ENCODE measurements at regions not wholly inside any gene's neighbourhood (a gene's known extent, or its start where the extent isn't known, plus 50 kb on each side); places are given as distances from the start of the nearest gene placed in this dataset.
"Not testable (repeated sequence)": the region's sequence is repeated elsewhere in the genome, so short reads cannot be mapped to it uniquely, and the experiment has no call there.

DNA sequence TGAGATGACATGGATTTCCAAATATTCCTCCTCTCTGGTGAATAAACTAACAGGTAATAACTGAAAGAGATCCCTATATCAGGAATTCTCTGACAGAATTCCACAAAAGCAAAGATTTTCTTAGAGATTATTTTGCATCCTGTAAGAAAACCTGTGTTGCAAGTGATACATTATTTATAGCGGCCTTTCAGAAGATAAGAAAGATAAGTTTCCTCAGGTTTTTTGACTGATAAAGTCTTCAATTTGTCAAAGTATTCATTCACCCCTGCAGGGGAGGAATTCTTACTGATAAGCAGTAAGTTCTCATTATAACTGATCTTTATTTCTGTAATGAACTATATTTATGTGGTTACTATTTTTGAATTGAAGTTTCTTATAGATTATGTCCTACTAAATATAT lies 554.0 kb downstream of the ARL4A start:
- FAIRE-seq, result no peak

DNA sequence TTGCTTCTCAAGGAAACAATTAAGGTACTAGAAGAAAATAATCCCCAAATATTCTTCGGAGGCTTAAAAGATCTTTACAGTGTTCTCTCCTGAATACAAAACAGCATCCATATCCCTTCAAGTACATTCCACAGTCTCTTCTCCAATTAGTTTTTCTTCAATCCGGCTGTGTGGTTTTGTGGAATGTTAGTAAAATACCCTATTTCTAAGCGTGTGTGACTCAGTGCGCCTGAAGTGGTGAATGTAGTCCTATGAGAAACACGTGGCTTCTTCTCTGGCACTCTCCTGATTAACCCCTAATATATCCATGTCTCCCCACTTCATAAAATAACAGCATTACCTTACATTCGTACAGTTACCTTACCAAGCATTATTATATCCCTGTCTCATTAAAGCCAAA lies 570.2 kb downstream of the ARL4A start:
- no peak for FAIRE-seq

DNA sequence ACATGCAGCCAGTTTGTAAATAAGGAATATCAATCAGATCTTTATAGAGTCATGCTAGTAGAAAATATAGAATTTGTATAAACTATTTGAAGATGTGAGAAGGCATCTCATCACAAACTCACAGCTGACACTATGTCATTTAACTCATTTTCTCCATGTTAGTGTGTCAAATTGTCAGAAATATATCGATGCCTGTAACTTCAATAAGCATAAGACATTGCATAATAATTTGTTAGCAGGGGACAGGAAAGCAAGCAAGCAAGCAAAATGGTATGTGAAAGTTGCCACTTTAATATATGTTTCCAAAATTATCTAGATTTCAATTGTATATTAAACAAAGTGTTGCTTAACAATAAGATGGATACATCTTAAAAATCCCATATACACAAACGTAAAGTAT lies 571.0 kb downstream of the ARL4A start:
- no peak for FAIRE-seq

DNA sequence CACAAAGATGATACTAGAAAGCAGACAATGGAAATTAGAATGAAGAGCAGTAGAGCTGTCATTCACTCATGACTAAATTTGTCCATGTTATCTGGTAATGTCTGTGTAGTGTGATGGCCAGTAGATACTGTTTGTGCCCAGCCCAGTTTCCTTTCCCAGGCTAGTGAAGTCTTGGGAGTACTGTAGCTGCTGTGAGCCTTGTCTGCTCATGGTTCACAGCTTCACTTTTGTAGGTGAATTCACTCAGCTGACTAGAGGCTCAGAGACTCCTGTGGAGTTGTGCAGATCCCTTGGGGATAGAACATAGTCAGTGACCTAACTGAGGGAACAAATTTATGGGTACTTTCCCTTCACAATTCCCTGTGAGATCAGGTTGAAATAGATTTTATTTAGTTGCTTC lies 572.5 kb downstream of the ARL4A start:
- FAIRE-seq, result no peak

DNA sequence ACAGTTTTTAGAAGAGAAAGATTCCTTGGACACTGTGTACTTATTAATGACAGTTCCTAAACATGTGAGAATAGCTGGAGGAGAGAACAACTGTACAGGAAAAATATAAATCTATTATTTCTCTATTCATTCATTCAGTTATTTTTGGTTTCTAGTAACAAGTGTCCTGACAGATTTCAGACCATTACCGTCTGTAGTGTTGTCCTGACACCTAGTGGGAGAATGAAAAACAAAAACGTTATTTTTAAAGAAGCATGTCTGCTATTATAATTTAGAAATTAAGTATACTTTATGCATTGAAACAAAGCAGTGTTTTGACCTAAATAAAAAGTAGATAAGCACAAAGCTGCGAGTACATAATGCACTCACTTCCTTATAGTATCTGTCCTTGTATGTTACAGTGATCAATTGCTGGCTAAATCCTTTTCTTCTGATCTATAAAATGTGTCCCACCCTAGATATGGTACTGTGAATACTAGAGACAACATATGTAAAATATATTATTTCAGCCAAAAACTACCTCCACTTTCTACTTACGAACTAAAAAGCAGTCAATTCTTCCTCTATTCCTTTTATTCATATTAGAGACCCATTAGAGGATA lies 575.6 kb downstream of the ARL4A start:
- FAIRE-seq, result peak; percentile 98

DNA sequence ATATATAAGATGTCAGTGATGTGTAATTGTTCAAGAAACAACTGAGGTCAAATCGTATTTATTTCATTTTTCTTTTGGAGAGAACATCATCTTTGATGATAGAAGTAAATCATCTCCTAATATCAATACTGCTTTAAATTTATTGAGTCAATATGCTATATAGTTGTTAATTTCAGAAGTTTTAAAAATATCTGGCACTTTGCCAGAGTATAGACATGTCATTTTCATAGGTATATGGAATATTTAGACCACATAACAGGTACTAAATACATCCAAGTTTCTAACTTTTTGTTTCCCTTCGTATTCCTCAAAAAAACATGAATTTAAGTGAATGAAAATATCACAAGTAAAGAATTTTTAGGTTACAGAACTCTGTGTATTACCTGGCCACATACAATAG lies 577.8 kb downstream of the ARL4A start:
- no peak for FAIRE-seq

DNA sequence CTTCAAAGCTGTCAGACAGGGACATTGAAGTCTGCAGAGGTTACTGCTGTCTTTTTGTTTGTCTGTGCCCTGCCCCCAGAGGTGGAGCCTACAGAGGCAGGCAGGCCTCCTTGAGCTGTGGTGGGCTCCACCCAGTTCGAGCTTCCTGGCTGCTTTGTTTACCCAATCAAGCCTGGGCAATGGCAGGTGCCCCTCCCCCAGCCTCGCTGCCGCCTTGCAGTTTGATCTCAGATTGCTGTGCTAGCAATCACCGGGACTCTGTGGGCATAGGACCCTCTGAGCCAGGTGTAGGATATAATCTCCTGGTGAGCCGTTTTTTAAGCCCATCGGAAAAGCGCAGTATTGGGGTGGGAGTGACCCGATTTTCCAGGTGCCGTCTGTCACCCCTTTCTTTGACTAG lies 586.8 kb downstream of the ARL4A start:
- not testable (repeated sequence) for FAIRE-seq

DNA sequence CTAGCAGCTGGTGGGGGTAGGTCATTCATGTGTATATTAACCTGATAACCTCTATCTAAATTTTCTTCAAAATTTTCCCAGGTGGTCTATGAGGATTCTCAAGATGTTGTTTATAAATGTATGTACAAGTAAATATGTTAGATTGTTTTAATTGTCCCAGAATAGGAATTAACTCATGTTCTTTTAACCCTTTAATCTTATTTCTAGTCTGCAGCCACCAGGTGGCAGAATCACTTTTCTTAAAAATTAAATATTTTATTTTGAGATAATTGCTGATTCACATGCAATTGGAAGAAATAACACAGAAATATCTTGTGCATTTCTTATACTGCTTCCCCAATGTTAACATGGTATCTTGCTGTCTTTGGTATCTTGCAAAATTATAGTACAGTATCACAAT lies 589.5 kb downstream of the ARL4A start:
- FAIRE-seq, result peak; percentile 92

DNA sequence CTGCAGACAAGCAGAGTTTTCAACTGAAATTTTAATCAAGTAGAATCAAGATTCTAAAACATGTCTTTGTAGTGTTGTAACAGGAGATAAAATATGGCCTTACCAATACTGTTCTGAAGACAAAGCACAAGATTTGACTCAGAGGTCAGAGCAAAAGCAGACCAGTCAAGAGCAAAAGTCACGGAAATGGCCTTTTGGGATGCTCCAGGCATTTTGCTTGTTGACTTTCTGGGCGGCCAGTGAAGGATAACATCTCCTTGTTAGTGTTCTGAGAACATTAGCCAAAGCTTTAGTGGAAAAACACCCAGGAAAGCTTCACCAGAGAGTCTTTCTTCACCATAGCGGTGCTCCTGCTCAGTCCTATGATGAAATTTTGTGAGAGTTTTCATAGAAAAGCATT lies 590.6 kb downstream of the ARL4A start:
- no peak for FAIRE-seq

DNA sequence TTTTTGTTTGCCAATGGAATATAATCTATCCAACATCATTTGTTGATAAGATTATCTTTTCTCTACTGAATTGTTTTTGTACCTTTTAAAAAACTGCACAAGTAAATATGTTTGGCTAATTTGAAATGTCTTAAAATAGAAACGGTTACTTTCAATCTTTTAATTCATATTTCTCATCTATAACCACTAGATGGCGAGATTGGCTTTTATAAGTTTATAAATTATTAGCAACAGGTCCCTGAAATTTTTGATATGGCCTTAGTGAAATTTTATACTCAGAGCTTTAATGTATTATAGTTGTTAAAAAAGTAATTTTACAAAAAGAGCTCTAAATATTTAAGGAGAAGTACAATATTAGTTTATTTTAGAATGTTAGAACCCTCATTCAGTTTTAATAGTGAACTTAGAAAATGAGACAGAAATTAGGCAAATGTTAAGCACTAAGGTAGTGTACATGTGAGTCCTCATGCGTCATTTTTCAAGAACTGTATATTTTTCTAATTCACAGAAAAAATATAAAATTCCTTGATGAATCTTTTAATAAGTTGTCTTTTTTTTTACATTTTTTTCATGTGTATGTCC lies 592.5 kb downstream of the ARL4A start:
- FAIRE-seq, result peak; percentile 99

DNA sequence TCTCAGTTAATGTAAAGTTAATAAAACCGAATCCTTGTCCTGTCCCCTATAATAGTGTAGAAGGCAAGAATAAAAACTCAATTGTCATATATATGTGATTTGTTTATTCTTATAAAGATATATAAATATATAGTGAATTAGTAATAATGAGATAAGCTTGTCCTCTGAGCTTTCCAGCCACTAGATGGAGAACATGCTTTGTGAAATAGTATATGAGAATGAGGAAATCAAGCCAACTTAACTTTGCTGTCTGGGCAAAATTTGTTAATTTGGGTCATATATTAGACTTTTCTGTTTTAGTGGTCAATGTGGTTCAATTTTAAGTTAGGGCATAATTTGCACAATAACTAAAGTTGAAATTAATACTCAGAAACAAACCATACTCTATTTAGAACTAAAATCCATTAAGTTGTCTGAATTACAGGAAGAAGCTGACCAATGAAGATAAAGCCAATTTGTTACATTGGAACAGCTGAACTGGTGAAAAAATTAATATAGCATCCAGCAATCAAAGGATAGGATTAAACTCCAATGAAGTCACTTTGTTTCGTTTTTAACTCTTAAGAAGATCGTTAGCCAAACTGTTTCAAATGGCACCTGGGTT lies 595.0 kb downstream of the ARL4A start:
- peak; percentile 89 for FAIRE-seq

DNA sequence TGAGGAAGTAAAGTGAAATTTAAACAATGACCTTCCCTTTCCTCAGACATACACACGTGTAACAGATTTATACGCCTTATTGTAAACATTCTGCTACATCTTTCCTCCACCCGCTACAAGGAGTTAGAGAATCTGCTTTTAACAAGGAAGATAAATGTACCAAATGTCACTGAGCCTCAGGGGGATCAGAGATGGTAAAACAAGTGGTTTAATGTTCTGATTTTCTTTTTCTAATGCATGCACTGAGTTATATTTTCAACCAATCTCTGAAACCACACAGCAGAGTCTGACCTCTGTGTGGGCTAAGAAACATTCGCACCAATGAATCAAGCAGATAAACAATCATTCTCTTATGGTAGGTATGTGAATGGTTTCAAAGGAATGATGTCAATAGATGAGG lies 599.5 kb downstream of the ARL4A start:
- FAIRE-seq, result no peak

DNA sequence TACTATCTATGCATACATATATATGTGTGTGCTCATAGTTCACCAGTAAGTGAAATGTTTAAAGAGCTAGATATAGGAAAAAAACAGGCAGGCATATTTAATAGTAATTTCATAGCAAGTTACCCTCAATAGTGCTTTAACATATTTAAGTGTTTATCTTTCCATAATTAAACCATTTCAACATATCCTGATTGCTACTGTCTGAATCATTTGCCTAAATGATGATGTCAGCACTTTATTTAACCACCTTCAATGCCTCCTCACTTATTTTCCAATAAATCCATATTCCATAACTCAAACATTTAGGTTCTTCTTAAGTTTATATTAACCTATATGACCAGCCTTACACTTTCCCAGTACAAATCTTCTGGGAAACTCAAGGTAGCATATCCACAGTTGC lies 601.1 kb downstream of the ARL4A start:
- FAIRE-seq, result no peak

DNA sequence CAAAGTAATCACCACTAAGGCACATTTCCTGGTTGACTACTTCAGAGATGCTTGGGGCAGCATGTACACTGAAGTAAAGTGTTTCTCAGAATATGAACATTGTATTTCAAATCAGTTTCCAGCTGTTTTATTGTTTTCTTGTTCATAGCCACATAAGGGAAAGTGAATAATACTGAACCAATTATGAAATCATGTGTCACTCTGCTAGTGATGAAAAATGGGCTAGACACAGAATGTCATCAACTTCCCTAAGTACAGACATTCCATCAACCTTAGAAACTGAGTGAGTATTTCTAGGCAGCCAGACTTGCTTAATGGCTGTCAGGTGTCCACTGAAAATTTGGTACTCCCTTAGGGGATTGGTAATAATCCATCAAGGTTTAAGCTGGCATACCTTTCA lies 603.5 kb downstream of the ARL4A start:
- no peak for FAIRE-seq

DNA sequence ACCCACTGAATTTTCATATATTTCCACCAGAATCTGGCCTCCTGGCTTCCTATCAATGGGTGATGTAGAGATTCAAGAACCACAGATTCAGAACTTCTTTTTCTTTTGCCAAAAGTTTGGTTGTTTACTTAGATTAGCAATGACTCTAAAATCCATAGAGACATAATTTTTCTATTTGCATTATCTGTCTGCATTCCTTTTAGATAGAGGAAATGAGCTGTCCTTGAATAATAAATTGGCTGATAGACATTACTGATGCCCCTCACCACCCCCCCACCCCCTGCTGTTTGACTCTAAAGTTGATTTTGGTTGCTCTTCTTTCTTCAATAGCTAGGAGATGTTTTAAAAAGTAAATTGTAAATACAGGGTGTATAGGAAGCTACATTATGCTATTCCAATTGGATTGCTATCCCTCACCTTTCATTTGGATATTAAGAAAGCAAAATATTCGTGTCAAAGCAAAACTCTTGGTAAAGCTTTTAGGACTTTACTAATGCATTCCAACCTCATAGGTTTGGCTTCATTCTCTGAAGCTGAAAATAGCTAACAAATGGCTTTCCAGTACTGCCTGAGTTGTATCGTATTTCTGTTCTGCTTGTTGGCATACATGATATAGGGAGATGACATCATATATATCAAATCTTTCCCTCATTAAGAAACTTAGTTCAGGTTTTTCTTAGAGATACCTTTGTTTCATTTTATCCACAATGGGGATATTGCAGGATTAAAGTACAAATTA lies 606.0 kb downstream of the ARL4A start:
- no peak for FAIRE-seq

DNA sequence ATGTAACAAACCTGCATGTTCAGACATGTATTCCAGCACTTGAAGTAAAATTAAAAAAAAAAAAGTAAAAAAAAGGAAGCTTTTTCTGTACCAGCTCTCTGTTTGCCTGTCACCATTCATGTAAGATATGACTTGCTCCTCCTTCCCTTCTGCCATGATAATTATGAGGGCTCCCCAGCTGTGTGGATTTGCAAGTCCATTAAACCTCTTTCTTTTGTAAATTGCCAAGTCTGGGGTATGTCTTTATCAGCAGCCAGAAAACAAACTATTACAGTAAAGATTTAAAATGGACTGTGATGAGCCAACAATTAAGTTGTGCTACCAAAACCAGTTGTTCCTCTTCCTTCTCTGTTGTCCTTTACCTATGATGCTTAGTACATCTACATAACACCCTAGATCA lies 619.6 kb downstream of the ARL4A start:
- no peak for FAIRE-seq

DNA sequence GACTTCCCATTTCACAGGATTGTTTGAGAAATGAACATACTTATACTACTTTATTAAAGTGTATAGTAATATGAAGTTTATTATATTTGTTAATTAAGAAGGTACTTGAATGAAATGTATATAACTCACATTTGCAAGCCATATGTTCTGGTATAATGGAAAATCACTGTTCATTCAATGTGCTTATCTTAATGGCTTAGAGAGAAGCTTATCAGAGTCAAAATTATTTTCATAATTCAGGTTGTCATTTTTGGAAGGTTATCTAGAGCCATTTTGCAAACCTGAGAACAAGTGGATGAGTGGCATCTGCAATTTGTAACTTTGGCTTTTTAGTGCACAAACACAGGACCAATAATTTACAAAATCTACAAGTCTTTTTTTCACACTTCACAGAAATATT lies 621.0 kb downstream of the ARL4A start:
- FAIRE-seq, result no peak

DNA sequence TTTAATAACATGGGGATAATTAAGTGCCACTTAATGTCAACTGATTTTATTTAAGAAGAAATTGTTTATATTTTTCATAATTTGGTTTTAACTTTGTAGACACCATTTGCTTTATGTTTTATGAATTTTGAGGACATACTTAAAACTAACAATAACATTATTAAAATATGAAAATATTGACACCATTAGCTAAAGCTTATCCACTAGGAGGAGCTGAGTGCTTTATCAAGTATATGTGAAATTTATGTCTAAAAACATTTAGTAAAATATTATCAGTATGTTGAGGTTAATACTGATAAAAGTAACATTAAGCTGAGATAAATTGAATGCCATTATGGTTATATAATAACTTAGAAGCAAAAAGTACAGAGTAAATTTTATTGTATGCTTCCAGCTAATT lies 622.1 kb downstream of the ARL4A start:
- FAIRE-seq, result peak; percentile 79

DNA sequence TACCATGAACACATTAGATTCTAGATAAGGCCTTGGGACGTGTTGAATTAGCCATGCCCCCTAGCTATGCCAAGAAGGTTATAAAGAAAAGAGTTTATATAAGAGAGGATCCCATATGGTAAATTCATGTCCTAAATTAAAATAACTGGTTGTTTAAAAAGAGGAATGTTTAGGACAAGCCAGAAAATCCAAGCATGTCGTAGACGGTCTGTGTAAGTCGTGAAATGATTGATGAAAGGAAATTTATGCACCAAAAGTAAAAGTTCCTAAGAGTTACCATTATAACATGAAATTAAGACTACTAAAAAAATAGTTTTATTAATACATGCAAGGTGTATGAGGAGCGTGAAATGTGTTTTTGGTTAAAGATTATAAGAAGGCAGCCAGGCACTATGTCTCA lies 624.9 kb downstream of the ARL4A start:
- no peak for FAIRE-seq

DNA sequence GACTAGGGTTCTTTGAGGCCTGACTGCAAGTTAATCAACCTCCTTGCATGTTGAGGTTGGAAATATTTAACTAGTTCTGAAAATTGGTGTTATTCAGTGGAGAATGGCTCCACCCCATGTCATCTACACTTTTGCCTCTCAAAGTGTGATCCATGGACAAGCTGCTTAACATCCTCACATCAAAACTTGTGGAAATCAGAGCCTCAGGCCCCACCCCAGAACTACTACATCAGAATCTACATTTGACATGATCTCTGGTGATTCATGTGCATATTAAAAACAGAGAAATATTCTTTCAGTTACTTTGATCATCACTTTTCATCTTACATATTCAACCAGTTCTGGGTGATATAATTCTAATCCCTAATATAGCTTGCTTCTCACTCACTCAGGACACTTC lies 632.9 kb downstream of the ARL4A start:
- FAIRE-seq, result no peak

DNA sequence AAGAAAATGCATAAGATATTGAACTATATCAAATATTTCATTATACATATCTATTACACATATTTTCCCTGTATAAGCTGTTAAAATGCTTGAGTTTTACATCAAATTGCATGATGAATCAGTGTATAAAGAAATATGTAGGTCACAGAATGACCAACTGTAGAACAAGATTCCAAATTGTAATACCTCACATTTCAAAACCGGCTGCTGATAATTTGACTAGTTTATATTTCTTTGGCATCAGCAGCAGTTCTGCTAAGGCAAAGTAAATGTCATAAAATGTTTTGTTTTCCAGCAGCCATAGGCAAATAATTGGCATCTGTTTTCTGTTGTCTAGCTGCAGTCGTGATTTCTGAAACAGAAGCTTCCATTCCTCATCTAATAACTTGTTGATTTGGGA lies 633.9 kb downstream of the ARL4A start:
- no peak for FAIRE-seq

DNA sequence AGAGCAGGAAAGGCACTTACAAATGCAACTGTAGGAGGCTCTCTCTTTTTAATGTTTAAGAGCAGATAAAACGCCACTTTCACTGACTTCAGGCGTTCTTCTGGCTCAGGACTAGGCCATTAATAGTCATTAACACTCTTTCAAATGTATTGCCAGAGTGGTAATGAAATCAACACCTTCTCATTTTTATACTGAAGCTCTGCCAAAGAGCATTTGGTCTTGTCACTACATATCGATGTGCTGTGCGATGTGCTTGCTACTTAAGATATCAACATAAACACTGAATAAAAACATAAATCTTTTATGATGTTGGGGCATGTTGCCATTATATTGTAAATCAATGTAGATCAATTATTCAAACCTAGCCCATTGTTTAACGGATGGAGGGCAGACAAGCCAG lies 634.7 kb downstream of the ARL4A start:
- FAIRE-seq, result no peak

DNA sequence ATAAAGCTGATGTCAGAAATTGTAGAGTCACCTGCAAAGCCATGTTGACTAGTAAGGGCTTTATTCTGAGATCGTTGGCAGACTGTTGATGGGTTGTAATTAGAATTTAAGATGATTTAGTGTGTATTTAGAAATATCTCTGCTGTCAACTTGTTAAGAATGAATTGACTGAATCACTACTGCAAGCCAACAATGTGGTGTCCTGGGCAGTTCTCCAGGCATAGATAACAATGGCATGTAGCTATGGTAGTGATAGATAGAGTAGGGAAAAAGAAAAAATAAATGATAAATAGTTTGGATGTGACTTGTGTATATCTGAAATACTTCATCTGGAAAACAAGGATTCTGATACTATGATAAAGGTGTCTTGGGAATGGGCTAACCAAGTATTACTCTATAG lies 640.2 kb downstream of the ARL4A start:
- no peak for FAIRE-seq

DNA sequence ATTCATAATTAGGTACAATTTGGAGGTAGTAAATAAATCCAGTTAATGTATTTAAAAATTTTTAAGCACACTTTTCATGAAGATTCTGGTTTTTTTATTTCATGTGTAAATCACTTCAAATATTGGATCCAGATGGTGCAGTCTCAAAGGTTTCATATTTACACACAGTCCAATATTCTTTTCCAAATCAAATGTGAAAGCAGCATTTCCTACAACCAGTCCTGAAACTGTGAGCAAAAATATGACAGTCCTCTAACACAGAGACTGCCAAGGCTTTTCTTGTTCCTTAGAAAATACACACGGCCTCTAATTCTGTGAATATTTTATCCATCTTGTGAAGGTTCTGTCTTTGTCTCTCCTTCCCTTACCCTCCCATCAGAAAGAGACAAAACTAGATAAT lies 645.9 kb downstream of the ARL4A start:
- FAIRE-seq, result no peak

Measured in A204.1 (cell line).